GM21786 (cell line): ENCODE measurements at regions not wholly inside any gene's neighbourhood (a gene's known extent, or its start where the extent isn't known, plus 50 kb on each side); places are given as distances from the start of the nearest gene placed in this dataset.

Experiments
- ATAC-seq: cut with Tn5 transposase; IDR thresholded peaks from one replicate; pipeline ENCODE4 v1.9.1; 2021; ENCODE audit not compliant: unreplicated experiment

DNA sequence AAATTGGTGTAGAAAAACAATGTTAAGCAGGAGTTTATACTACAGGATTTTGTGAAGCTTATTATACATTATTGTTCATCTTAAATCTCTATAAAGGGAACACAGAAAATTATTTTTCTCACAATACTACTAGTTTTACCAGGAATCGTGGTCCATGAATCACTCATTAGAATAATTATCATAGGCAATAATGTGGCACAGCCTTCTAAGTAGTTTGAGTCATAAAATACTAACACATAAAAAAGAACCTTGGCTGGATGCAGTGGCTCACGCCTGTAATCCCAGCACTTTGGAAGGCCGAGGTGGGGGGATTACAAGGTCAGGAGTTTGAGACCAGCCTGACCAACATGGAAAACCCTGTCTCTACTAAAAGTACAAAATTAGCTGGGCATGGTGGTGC, 393.1 kb upstream of the ZNF717 start:
- ATAC-seq, result no peak

DNA sequence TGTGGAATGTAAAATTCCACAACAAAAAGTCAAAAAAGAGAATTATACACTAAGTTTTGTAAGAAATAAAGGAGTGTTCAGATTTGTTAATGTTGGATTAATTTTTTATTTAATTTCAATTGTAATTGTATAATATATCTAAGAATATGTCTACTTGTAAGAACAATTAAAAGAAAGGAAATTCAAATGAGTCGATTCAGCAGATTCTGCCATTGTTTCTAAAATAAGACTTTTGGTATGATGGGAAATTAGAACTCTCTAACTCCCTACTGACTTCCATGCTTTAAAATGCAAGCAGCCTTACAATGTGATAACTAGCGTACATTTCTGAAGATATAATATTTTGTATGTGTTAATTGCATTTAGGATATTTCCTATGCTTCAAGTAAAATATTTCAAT, 395.9 kb upstream of the ZNF717 start:
- no peak for ATAC-seq

DNA sequence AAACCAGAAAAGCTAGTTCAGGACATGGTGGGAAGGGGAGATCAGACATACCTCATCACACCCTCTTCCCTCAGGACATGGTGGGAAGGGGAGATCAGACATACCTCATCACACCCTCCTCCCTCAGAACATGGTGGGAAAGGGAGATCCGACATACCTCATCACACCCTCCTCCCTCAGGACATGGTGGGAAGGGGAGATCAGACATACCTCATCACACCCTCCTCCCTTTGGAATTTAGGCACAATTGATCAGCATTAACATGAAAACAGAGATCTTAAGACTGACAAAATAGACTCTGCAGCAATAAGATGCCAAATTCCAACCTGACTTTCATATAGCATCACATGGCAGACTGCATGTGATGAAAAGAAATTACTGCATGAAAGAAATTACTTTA, 412.7 kb upstream of the ZNF717 start:
- no peak for ATAC-seq

DNA sequence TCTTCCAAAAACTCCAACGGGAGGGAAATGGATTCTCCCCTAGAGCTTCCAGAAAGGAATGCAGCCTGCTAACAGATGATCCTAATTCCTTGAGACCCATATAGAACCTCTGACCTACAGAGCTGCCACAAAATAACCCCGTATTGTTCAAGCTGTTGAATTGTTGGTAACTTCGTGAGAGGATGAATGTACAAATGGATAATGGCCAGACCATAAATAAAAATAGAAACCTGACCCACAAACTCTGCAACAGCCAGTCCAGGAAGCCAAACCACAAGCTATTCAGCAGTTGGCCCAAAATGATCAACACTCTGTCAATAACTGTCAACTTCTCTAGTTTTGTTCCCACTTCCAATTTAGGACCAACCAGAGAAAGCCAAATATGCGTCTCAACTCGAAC, 414.0 kb upstream of the ZNF717 start:
- no peak for ATAC-seq

DNA sequence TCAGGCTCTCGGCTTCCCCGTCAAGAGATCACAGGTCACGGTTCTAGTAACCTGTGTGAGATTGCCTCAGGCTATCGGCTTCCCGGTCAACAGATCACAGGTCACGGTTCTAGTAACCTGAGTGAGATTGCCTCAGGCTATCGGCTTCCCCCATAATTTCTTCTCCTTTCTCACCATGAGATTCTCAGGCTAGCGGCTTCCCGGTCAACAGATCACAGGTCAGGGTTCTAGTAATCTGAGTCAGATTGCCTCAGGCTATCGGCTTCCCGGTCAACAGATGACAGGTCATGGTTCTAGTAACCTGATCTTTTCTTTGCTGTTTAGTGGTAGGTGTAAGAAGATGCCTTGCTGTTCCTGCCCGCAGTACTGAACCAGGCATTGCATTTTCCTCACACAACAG, 418.2 kb upstream of the ZNF717 start:
- no peak for ATAC-seq

DNA sequence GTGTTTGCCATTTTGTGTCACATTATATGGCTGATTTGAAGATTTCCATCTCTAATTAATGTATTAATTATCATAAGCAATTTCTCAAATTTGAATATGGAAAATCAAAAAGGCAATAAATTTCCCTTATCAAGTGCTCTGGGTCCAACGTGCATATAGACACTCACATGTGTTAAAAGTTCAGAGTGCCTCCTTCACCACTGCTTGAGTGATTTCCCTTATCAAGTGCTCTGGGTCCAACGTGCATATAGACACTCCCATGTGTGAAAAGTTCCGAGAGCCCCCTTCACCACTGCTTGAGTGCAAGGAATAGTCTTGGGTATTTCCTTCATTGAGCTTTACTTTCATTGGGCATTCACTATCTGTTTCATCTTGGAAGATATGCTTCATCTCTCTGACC, 421.0 kb upstream of the ZNF717 start:
- no peak for ATAC-seq

DNA sequence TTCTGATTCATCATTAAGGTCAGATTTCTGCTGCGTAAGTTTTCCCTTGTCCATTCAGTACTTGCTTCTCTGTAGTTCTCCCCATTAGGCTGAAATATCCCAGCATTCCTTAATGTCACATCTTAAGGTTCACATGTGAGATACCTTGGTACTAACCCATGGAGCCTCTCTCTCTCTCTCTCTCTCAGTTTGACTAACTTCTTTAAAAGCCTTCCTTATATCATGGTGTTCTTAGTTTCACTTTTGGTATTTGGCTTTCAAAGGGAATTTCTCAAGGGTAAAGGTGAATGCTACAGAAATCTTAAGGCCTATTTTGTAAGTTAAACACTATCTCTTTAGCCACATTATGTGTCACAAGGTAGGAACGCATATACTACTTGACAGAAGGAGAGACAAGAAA, 427.3 kb upstream of the ZNF717 start:
- ATAC-seq, result no peak

DNA sequence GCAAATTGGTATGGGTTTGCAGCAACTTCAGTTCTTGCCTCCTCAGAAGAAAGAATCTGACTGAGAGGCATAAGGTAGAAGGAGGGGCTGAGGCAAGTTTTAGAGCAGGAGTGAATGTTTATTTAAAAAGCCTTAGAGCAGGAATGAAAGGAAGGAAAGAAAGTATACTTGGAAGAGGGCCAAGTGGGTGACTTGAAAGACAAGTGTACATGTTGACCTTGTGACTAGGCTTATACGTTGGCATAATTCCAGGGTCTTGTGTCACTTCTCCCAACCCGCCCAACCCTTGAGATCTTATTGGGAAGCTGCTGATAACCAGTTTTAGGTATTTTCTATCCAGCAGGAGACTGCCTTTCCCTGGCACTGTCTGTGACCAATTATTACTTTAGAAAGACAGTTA, 436.9 kb upstream of the ZNF717 start:
- no peak for ATAC-seq

DNA sequence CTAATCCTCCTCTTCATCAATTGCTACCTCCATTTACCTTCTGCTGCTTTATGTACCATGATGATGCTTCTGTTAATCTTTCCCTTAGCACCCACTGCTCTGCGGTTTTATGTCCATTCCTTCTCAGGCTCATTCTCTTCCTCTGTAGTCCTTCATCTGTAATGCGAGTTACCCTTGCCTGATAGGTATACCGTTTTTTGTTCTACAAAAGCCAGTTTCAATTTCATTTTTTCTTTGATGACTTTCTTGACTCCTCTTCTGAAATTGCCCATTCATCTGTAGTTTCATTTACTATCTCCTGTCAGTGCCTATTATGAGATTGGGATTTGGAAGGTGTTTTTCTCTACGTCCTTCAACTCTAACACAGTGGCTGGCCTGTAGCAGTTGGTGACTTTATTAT, 445.9 kb upstream of the ZNF717 start:
- no peak for ATAC-seq

DNA sequence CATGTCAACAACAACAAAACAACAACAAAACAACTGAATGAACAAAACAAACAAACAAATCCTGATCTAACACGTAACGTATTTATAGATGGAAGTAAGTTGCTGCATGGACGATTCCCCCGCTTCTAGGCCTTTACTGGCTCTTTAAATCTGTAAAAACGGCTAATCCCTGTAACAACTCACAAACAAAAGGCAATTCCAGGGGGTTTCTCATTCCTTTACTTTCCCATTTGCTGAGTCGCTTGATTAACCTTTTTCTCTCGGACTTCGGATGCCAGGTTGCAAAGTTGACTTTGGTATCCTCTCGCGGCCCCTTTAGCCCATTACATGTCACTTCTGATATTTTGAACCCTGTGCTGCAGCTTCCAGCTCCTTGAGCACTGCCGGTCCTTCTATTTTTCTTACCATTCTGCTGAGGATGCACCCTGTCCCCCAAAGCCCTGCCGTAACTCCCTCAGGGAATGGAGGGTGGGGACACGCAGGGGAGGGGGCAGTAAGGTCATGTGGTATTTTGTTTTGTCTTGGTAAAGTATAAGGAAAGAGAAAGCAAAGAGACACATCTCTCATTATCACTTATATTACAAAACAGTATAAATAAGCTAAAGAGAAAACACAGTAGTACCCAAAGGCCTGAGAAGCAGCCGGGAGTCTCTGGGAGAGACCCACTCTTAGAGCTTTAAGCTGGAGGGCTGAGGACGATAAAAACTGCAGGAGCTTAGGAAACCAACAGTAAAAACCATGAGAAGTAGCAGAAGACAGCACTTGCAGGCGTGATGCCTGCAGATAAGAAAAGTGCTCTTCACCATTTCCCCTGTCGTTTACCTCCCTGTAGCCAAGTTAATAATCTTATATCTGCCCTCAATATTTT, 457.8 kb upstream of the ZNF717 start:
- ATAC-seq, result no peak

DNA sequence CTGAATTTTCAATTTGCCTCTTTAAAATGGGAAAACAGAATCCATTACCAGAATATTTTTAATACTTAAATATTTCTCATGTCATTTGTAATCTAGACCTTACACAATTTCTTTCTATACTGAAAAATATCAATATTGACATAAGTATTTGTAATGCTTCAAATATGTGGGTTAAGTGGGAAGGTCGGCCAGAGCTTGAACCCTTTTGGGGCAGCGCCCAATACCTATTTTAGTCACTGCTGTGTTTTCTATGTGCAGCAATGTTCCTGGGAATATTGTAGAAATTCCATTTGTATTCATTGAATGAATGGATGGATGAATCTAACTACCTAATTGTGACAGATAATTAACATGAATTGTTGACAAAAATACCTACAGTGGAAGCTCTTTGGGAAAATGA, 459.7 kb upstream of the ZNF717 start:
- ATAC-seq, result no peak

DNA sequence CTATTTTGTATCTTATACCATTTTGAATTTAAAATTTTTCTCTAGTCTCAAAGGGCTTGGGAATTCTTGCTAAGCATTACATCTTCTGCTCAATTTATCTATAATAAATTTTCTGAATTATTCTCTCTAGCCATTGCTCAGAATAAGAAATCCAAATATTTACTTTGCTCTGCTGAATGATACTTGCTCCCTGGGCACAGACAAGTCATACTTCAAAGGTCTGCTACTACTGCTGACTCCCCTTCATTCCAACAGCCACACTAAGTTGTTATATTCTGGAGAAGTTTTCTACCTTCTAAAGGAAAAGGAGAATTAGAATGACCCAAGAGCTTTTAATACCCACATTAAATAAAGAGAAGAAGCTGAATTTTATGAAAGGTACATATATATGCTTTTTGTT, 460.3 kb upstream of the ZNF717 start:
- ATAC-seq, result no peak

DNA sequence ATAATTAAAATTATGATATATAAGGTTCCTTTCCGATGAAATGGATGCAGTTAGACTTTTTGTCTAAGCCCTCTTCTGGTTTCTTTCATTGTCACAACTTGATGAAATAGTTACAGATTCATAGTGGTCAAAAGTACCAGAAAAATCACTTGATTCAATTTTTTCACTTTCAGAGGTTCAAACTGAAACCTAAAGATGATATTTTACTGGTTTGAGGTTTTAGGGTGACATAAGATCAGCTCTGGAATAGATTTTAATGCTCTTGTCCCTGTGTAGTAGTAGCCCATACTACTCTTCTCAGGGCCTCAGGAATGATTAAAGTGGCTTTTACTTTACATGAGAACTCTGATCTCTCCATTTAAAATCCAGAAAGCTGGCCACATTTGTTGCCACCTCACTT, 479.1 kb upstream of the ZNF717 start:
- peak; percentile 61 for ATAC-seq

DNA sequence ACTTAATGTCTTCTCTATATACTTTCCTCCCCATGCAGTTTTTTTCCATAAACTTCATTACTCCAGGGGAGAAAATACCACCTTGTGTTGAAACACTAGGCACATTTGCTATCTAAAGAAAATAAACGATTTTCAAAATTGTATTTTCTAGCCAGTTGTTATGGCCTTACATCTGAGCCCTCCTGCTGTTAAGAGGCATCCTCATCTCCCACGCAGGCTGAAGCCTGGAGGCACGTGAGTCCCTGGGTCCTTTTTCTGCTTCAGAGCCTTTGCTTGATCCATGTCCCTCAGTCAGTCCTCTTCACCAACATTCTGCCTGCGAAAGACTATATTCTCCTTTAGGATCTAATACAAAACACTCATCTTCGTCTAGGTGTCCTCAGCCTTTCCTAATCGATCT, 479.6 kb upstream of the ZNF717 start:
- ATAC-seq, result no peak

DNA sequence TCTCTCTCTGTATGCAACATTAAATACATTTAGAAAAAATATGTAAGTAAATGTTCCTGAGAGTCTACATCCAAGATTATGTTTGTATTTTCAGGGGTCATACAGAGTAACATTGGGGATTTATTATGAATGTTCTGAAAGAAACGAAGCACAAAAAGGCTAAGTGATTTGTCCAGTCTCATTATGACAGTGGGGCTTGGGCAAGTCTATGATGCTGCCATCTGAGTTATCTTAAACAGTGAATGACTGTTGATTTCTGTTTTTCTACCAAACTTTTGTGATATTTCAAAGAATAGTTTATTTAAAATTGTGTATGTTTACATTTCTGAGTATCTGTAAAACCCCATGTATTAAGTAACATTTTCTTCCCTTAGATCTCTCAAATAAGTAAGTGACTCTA, 481.2 kb upstream of the ZNF717 start:
- no peak for ATAC-seq

DNA sequence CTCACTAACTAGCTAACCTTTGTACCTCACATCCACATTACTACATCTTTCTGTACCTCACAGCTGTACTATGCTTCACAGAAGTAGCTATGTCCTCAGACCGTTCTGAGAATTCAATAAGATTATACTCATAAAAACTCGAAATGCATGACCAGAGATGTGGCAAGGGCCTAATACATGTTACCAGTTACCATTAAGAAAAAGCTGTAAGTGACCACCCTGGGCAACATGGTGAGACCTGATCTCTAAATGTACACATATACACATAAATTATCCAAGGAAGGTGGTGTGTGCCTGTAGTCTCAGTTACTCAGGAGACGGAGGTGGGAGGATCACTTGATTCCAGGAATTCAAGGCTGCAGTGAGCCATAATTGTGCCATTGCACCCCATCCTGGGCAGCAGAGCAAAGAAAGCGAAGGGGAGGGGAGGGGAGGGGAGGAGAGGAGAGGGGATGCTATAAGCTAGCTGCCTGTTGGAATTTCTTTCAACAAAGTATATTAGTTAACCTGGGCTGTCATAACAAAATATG, 482.6 kb upstream of the ZNF717 start:
- ATAC-seq, result no peak

DNA sequence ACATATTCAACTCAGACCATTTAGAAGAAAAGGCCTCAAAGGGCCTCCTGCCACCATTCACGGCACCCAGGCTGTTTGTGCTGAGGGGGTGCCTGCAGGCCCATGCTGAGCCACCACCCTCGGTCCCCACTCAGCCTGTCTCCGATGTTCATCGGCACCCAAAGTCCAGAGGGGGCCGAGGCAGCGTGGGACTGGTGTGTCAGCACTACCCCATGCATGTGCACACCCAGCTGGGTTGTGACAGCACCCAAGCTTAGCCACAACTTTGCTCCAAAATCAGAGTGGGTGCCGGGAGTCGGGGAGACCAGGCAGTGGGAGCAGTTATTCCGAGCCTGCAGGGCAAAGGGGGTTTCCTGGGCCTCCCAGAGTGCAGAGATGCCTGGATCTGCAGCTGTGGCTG, 508.5 kb upstream of the ZNF717 start:
- no peak for ATAC-seq

DNA sequence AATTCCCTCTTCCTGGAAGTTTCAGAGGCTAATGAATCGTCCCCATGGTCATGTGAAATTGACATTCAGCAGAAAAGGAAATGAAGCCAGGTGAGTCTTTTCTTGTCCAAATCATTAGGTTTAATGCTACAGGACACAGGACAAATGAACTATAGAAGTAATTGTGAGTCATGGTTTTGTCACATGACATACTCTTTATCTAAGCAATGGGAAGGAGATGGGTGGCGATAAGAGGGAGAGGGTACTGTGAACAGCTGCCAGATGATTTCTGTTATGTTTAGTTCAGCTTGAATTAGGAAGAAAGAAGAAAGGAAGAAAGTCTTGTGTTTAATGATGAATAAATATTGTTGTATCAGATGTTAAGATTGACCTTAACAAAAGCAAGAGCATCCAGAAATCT, 515.4 kb upstream of the ZNF717 start:
- ATAC-seq, result no peak

DNA sequence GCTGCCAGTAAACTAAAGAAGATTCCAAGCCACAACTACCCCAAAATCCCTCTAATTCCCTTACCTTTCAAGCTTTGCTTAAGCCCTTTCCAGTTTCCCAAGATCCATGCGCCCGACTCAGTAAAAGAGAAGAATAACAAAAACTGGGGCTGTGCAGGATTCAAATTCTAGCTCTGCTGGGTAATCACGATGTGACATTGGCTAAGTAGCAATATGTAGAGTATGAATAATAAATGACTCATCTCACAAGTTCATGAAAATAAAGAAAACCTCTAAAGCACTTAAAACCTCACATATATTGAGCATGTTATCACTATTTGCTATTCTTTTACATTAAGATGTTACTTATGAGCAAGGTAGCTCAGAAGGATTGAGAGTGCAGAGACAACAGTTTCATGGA, 522.2 kb upstream of the ZNF717 start:
- no peak for ATAC-seq

DNA sequence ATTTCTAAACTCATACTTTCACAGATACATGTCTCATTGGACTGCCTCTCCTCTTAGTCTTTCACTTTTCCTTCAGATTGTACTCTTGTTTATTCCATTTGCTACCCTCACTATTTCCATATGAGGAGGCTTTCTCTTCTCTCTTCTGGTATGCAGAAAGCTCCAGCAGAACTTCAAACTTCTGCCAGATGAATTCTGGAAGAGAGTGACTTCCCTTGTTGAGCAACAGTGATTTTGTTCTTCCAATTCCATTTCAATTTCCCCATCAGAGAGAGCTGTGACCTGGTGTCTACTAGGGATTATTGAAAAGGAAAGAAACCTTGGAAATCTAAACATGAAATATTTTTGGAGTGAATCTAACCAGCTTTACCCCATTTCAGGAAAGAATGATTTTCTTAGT, 523.2 kb upstream of the ZNF717 start:
- ATAC-seq, result no peak

DNA sequence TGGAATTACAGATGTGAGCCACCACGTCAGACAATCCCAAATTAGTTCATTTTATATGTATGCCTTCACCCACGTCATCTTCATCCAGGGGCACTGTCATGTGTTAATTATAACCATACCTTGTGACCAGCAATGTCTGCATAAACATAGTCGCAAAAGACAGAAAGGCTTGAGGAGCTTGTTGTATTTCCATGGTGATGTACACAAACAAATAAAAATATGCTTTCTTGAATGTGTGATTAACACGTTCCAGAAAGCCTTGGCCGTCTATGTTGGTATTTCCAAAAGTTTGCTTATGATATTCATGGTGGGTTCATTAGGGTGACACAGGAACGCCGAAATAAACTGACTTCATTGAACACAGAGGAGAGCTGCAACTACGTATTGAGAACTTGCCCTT, 524.7 kb upstream of the ZNF717 start:
- no peak for ATAC-seq

DNA sequence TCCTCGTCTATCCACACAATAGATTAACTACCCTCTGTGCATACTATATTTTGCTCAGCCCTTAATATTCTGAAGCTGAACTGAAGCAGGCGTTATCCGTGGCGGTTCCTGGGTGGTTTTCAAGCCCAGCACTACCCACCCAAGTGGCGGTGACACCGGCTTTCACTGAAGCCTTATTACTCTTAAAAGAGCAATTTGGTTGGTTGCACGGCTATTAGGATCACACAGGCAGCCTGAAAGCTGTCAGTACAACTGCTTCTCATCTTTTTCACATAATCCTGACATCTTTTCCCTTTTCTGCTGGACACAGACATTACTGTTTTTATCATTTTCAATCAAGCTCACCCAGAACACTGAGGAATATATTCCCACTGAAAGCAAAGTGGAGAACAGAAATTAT, 525.3 kb upstream of the ZNF717 start:
- no peak for ATAC-seq

DNA sequence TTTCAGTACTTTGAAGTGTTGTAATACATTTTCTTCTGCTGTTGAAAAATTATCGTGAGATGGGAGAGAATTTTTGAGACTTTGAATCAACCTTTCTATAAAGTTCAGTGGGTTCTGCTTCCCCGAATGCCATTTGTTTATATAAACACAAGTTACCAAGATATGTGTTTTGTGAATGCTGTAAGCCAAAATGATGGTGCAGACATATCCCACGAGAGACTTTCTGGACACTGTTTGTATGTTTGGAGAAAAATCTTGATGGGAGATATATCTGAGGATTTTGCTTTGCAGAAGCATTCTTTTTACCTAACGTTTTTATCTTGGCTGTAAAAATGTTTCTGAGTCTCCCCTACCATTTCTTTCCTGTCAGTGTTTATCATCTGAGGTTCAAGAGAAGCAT, 526.6 kb upstream of the ZNF717 start:
- ATAC-seq, result no peak
